Panc1 (cell line): ENCODE measurements at regions not wholly inside any gene's neighbourhood (a gene's known extent, or its start where the extent isn't known, plus 50 kb on each side); places are given as distances from the start of the nearest gene placed in this dataset.

Source experiments
- CTCF ChIP-seq: fragments of 450-650 bp; IDR thresholded peaks from 2 replicates; pipeline ENCODE4 v1.5.1; 2017; ENCODE audit warnings: mild to moderate bottlenecking
- POLR2AphosphoS5 ChIP-seq: IDR thresholded peaks from 2 replicates; pipeline ENCODE4 v1.6.1; 2012; ENCODE audit warnings: mild to moderate bottlenecking, low read depth, low read length, moderate library complexity
- REST ChIP-seq, 2 experiments: IDR thresholded peaks; 2 replicates each; pipeline ENCODE4 v1.6.1; 2011 to 2012; ENCODE audit warnings: low read depth in 2 of 2, control low read depth in 1 of 2, low read length in 1 of 2, mild to moderate bottlenecking in 1 of 2, moderate library complexity in 1 of 2; ENCODE audit not compliant: insufficient read depth in 1 of 2
- SIN3A ChIP-seq: IDR thresholded peaks from 2 replicates; pipeline ENCODE4 v1.6.1; 2012; ENCODE audit warnings: low read depth, mild to moderate bottlenecking, low read length, moderate library complexity, borderline replicate concordance; ENCODE audit not compliant: insufficient read depth

DNA sequence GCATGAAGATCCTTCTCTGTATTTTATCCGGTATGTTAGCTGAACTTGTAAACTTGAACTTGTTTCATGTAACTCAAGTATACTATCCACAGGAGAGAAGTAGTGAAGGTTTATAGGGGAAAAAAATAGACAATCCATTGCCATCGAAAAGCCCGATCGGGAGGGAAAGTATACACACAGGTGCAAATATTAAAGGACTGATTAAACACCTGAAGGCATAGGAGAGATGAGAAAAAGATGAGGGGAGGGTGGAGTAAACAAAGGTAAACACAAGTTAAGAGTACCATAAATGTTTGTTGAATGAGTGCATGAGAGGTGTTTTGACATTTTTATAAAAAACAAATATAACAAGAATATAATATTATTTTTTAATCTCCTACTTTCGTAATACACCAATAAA, 64.3 kb upstream of the CITED2 start:
- no peak for TF ChIP-seq SIN3A
- no peak for TF ChIP-seq CTCF
- TF ChIP-seq POLR2AphosphoS5, result no peak
- TF ChIP-seq REST (IDR thresholded peaks at IDR 0.05; ENCODE audit: insufficient read depth in 1 of 2, low read depth in 2 of 2, low read length in 1 of 2), result no peak
